ENCODE measurements at regions not wholly inside any gene's neighbourhood (a gene's known extent, or its start where the extent isn't known, plus 50 kb on each side); places are given as distances from the start of the nearest gene placed in this dataset.

DNA sequence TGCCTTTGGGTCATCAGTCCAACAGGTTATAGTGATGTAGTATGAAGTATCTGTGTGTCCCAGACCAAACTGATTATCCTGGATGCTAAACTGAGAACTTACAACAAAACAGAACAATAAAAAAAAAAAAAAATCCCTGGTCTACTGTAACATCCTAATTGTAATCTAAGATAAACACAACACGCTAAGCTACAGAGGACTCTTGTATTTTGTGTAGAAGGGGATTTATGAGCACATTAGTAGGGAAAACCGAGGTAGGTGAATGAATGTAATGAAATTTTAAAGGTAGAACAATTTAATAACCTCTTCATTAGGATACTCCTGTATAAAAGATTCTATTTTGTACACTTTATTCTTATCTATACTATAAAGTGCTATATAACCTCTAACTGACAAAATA lies 424.1 kb downstream of the NDFIP2 start:
- no peak overlapping the region for H3K4me2 ChIP-seq (ENCODE audit: low read depth, low read length, poor library complexity, severe bottlenecking)
- no peak overlapping the region for H2AFZ ChIP-seq (ENCODE audit: low read depth, low read length, severe bottlenecking)
- no peaks in the 10 kb centered on the region for H3K36me3 ChIP-seq (ENCODE audit: low read length)
- H3K27ac ChIP-seq (ENCODE audit: low read depth, low read length) = no peak overlapping the region
- no peaks in the 10 kb centered on the region for H3K27me3 ChIP-seq (ENCODE audit: low read length)
- H3F3A ChIP-seq (ENCODE audit: insufficient read depth) = no peaks in the 10 kb centered on the region
- H3K9ac ChIP-seq (ENCODE audit: low read length) = no peak overlapping the region
- no peaks in the 10 kb centered on the region for H3K9me3 ChIP-seq (ENCODE audit: insufficient read depth, low read length)
- TF ChIP-seq CTCF (IDR thresholded peaks at IDR 0.05; ENCODE audit: insufficient read depth, low read length, poor library complexity, severe bottlenecking) (no peak), EZH2phosphoT487 (conservative IDR thresholded peaks at IDR 0.05; ENCODE audit: low read length) (no peak)
- H3K4me3 ChIP-seq (ENCODE audit: insufficient read depth, low read length, poor library complexity, severe bottlenecking) = no peak overlapping the region
- H3K79me2 ChIP-seq (ENCODE audit: insufficient read depth, low read length) = no peaks in the 10 kb centered on the region
- no peaks in the 10 kb centered on the region for H4K20me1 ChIP-seq (ENCODE audit: low read depth, low read length)
- no peaks in the 10 kb centered on the region for H3K9me2 ChIP-seq (replicated peaks; ENCODE audit: insufficient read depth, low read length)

GRCh38 chr13:79904581-79904980 lies 423.6 kb downstream of the NDFIP2 start:
- Histone ChIP-seq H3K4me3 (ENCODE audit: insufficient read depth, low read length, poor library complexity, severe bottlenecking) (no peak overlapping the region), H3K9ac (ENCODE audit: low read length) (no peak overlapping the region), H3K4me2 (ENCODE audit: low read depth, low read length, poor library complexity, severe bottlenecking) (no peak overlapping the region), H3K9me2 (replicated peaks; ENCODE audit: insufficient read depth, low read length) (no peaks in the 10 kb centered on the region), H3K27ac (ENCODE audit: low read depth, low read length) (no peak overlapping the region), H3K79me2 (ENCODE audit: insufficient read depth, low read length) (no peaks in the 10 kb centered on the region), H2AFZ (ENCODE audit: low read depth, low read length, severe bottlenecking) (no peak overlapping the region), H3K9me3 (ENCODE audit: insufficient read depth, low read length) (no peaks in the 10 kb centered on the region), H3F3A (ENCODE audit: insufficient read depth) (no peaks in the 10 kb centered on the region), H3K27me3 (ENCODE audit: low read length) (no peaks in the 10 kb centered on the region), H3K36me3 (ENCODE audit: low read length) (no peaks in the 10 kb centered on the region), H4K20me1 (ENCODE audit: low read depth, low read length) (no peaks in the 10 kb centered on the region)
- TF ChIP-seq CTCF (IDR thresholded peaks at IDR 0.05; ENCODE audit: insufficient read depth, low read length, poor library complexity, severe bottlenecking) (no peak), EZH2phosphoT487 (conservative IDR thresholded peaks at IDR 0.05; ENCODE audit: low read length) (no peak)

DNA sequence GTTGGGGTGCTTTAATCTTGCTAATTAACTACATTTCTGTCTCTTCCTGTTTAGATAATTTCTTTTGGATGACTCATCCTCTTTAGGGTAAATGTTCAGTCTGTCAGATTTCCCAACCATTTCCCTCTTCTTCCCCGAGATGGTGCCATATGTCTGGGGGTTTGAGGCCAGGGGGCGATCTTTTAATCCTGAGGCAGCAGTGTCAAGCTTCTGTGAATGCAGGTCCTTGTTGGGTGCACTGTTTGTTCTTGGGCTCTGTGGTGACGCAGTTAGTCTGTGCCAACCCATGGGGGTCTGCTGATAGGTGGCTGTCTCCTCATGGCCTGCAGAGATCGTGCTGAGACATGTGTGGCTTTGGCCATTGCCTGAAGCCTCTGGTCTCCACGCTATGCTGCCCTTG lies 420.4 kb downstream of the NDFIP2 start:
- Histone ChIP-seq H3K9ac (ENCODE audit: low read length) (no peak overlapping the region), H3K9me3 (ENCODE audit: insufficient read depth, low read length) (no peaks in the 10 kb centered on the region), H3K9me2 (replicated peaks; ENCODE audit: insufficient read depth, low read length) (no peaks in the 10 kb centered on the region), H3K36me3 (ENCODE audit: low read length) (no peaks in the 10 kb centered on the region), H3K79me2 (ENCODE audit: insufficient read depth, low read length) (no peaks in the 10 kb centered on the region), H3K4me2 (ENCODE audit: low read depth, low read length, poor library complexity, severe bottlenecking) (no peak overlapping the region), H3F3A (ENCODE audit: insufficient read depth) (no peaks in the 10 kb centered on the region), H3K27me3 (ENCODE audit: low read length) (no peaks in the 10 kb centered on the region), H2AFZ (ENCODE audit: low read depth, low read length, severe bottlenecking) (no peak overlapping the region), H3K27ac (ENCODE audit: low read depth, low read length) (no peak overlapping the region), H3K4me3 (ENCODE audit: insufficient read depth, low read length, poor library complexity, severe bottlenecking) (no peak overlapping the region), H4K20me1 (ENCODE audit: low read depth, low read length) (no peaks in the 10 kb centered on the region)
- no peak for TF ChIP-seq EZH2phosphoT487 (conservative IDR thresholded peaks at IDR 0.05; ENCODE audit: low read length)
- TF ChIP-seq CTCF (IDR thresholded peaks at IDR 0.05; ENCODE audit: insufficient read depth, low read length, poor library complexity, severe bottlenecking) = no peak

GRCh38 chr13:79900356-79900755 lies 419.4 kb downstream of the NDFIP2 start:
- no peaks in the 10 kb centered on the region for H3F3A ChIP-seq (ENCODE audit: insufficient read depth)
- H3K79me2 ChIP-seq (ENCODE audit: insufficient read depth, low read length) = no peaks in the 10 kb centered on the region
- no peak overlapping the region for H3K4me2 ChIP-seq (ENCODE audit: low read depth, low read length, poor library complexity, severe bottlenecking)
- H3K9ac ChIP-seq (ENCODE audit: low read length) = no peak overlapping the region
- no peaks in the 10 kb centered on the region for H3K36me3 ChIP-seq (ENCODE audit: low read length)
- no peak overlapping the region for H3K4me3 ChIP-seq (ENCODE audit: insufficient read depth, low read length, poor library complexity, severe bottlenecking)
- no peak overlapping the region for H3K27ac ChIP-seq (ENCODE audit: low read depth, low read length)
- TF ChIP-seq CTCF (IDR thresholded peaks at IDR 0.05; ENCODE audit: insufficient read depth, low read length, poor library complexity, severe bottlenecking) = no peak
- no peak for TF ChIP-seq EZH2phosphoT487 (conservative IDR thresholded peaks at IDR 0.05; ENCODE audit: low read length)
- H3K27me3 ChIP-seq (ENCODE audit: low read length) = no peaks in the 10 kb centered on the region
- no peaks in the 10 kb centered on the region for H3K9me3 ChIP-seq (ENCODE audit: insufficient read depth, low read length)
- H2AFZ ChIP-seq (ENCODE audit: low read depth, low read length, severe bottlenecking) = no peak overlapping the region
- no peaks in the 10 kb centered on the region for H4K20me1 ChIP-seq (ENCODE audit: low read depth, low read length)
- H3K9me2 ChIP-seq (replicated peaks; ENCODE audit: insufficient read depth, low read length) = no peaks in the 10 kb centered on the region

Data from SU-DHL-6 (cell line).